Gastroesophageal sphincter (tissue), 4 donors: ENCODE measurements at regions not wholly inside any gene's neighbourhood (a gene's known extent, or its start where the extent isn't known, plus 50 kb on each side); places are given as distances from the start of the nearest gene placed in this dataset.

ENCODE experiments used
- ATAC-seq: fragments of 150-250 bp; one replicate; pipeline ENCODE4 v1.9.1; 2016; ENCODE audit warnings: mild to moderate bottlenecking, moderate library complexity
- H3K27ac ChIP-seq, 4 donors: fragments of 200-600 bp; sonication (generic) in 3 of 4; 1 replicate in 3 of 4; 2 replicates in 1 of 4; pipeline ENCODE4 v1.5.1; 2016 to 2019
- H3K27me3 ChIP-seq: fragments of 200-600 bp; sonication (generic); one replicate; pipeline ENCODE4 v1.5.1; 2019
- H3K36me3 ChIP-seq, 2 donors: fragments of 200-600 bp; sonication (generic); one replicate each; pipeline ENCODE4 v1.5.1; 2019; ENCODE audit warnings: control low read depth in 1 of 2
- H3K4me1 ChIP-seq, 3 donors: fragments of 200-600 bp; sonication (generic); 1 replicate in 2 of 3; 2 replicates in 1 of 3; pipeline ENCODE4 v1.5.1; 2016 to 2019; ENCODE audit warnings: control low read depth in 2 of 3
- H3K4me3 ChIP-seq, 2 donors: fragments of 200-600 bp; sonication (generic); one replicate each; pipeline ENCODE4 v1.5.1; 2019; ENCODE audit warnings: mild to moderate bottlenecking in 1 of 2, moderate library complexity in 1 of 2
- H3K9me3 ChIP-seq, 3 donors: fragments of 200-600 bp; sonication (generic); one replicate each; pipeline ENCODE4 v1.5.1; 2017 to 2019; ENCODE audit warnings: control low read depth in 2 of 3
- EP300 ChIP-seq: sonication (generic); formaldehyde crosslinking; IDR thresholded peaks from one replicate; pipeline ENCODE4 v1.6.1; 2017; ENCODE audit warnings: antibody characterized with exemption, mild to moderate bottlenecking
- POLR2A ChIP-seq, 2 donors: fragments of 450-650 bp; IDR thresholded peaks; one replicate each; pipeline ENCODE4 v1.6.1; 2017; ENCODE audit warnings: antibody characterized with exemption in 2 of 2, mild to moderate bottlenecking in 2 of 2, moderate library complexity in 1 of 2
- POLR2AphosphoS5 ChIP-seq: sonication (generic); formaldehyde crosslinking; IDR thresholded peaks from one replicate; pipeline ENCODE4 v1.6.1; 2017; ENCODE audit warnings: antibody characterized with exemption
- WGBS, 2 donors: methylation state at CpG; one replicate each; pipeline ENCODE4 v1.1.5; 2018; ENCODE audit warnings: low coverage in 1 of 2; 5-methylcytosine and 5-hydroxymethylcytosine counted together
- TF ChIP-seq, protein P1 (sequence below), 4 experiments: fragments of 200-600 bp in 2 of 4; fragments of 450-650 bp in 2 of 4; sonication (generic) in 1 of 4; IDR thresholded peaks; one replicate each; pipeline ENCODE4 v1.5.1; 2017 to 2019; ENCODE audit warnings: antibody characterized with exemption in 4 of 4, mild to moderate bottlenecking in 2 of 4, moderate library complexity in 2 of 4

DNA sequence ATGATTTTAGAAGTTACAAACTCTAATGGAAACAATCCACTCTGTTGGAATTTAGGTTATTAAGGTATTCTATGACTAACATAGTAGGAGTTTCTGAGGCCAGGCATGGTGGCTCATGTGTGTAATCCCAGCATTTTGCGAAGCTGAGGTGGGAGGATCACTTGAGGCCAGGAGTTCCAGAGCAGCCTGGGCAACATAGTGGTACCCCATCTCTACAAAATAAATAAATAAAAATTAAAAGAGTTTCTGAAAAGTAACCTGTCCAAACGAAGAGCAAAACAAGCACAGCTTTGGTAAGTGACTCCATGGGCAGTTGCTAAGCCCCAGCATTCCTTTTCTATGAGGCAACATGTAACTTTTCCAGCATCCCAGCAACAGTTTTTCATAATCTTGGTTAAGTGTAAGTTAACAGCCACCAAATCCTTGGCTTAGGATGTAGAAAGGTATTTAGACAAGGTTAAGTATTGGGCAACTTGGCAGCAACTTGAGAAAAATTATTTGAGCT, 86.3 kb downstream of the SOX4 start:
- Histone ChIP-seq H3K4me3 (no peak overlapping the region), H3K9me3 (no peaks in the 10 kb centered on the region), H3K36me3 (peaks cover 0 to 4% of the 10 kb centered on the region in 2 donors), H3K27ac (peak overlapping the region; percentile 31 to 78 (median 62)), H3K4me1 (peaks cover 0 to 12% (median 0%) of the 10 kb centered on the region in 3 donors), H3K27me3 (no peaks in the 10 kb centered on the region)
- peak; percentile 90 for ATAC-seq
- TF ChIP-seq POLR2AphosphoS5 (peak; percentile 52), EP300 (no peak)
- 8 to 49% methylated on average over 1 to 2 of the region's 2 CpGs for whole genome bisulfite sequencing, 2 donors

DNA sequence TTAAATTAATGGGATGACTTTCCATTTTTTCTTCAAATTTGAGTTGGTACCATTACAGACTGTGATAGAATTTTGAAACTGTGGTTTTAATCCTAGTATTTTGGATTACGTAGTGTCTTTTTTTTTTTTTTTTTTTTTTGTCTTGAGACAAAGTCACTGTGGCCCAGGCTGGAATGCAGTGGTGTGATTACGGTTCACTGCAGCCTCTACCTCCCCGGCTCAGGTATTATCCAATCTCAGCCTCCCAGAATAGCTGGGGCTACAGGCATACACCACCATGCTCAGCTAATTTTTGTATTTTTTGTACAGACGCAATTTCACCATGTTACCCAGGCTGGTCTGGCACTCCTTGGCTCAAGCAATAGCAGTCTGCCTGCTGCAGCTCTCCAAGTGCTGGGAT, 87.1 kb downstream of the SOX4 start:
- no peak for ATAC-seq
- H3K36me3 ChIP-seq, result peaks cover 0 to 4% of the 10 kb centered on the region in 2 donors
- H3K27me3 ChIP-seq, result no peaks in the 10 kb centered on the region
- no peak for TF ChIP-seq EP300
- TF ChIP-seq, protein P1, sequence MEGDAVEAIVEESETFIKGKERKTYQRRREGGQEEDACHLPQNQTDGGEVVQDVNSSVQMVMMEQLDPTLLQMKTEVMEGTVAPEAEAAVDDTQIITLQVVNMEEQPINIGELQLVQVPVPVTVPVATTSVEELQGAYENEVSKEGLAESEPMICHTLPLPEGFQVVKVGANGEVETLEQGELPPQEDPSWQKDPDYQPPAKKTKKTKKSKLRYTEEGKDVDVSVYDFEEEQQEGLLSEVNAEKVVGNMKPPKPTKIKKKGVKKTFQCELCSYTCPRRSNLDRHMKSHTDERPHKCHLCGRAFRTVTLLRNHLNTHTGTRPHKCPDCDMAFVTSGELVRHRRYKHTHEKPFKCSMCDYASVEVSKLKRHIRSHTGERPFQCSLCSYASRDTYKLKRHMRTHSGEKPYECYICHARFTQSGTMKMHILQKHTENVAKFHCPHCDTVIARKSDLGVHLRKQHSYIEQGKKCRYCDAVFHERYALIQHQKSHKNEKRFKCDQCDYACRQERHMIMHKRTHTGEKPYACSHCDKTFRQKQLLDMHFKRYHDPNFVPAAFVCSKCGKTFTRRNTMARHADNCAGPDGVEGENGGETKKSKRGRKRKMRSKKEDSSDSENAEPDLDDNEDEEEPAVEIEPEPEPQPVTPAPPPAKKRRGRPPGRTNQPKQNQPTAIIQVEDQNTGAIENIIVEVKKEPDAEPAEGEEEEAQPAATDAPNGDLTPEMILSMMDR (IDR thresholded peaks at IDR 0.05), result no peak
- TF ChIP-seq POLR2AphosphoS5, result no peak
- no peak for TF ChIP-seq POLR2A (IDR thresholded peaks at IDR 0.05)
- WGBS, 2 donors, result 83 to 90% methylated on average over 2 to 4 of the region's 4 CpGs
- no peaks in the 10 kb centered on the region for H3K9me3 ChIP-seq
- peaks cover 0 to 16% (median 0%) of the 10 kb centered on the region in 3 donors for H3K4me1 ChIP-seq
- H3K27ac ChIP-seq, result peak overlapping the region in 1 of 4 donors; percentile 78
- H3K4me3 ChIP-seq, result no peak overlapping the region

DNA sequence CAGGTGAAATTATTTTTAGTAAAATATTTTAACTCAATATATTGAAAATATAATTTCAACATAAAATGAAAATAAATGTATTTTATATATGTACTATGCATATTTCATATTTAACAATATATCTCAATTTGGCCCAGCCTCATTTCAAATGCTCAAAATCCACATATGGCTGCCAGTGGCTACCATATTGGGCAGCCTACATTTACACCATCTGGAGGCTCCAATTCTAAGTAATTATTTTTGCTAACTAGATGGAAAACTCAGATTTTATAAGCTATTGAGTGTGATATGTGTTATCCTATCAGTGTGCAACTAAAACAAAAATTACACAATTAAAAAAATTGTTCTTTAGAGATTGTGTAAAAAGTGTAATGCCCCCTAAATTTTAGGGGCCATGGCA, 96.9 kb downstream of the SOX4 start:
- peaks cover 0 to 9% (median 0%) of the 10 kb centered on the region in 3 donors for H3K9me3 ChIP-seq
- H3K4me1 ChIP-seq, result peaks cover 0 to 10% (median 0%) of the 10 kb centered on the region in 3 donors
- H3K36me3 ChIP-seq, result no peaks in the 10 kb centered on the region
- no peak overlapping the region for H3K4me3 ChIP-seq
- no peak for ATAC-seq
- no peak overlapping the region for H3K27ac ChIP-seq
- TF ChIP-seq POLR2A (IDR thresholded peaks at IDR 0.05), result no peak
- TF ChIP-seq EP300, result no peak
- TF ChIP-seq POLR2AphosphoS5, result no peak
- TF ChIP-seq, protein P1 (IDR thresholded peaks at IDR 0.05), result no peak
- H3K27me3 ChIP-seq, result no peaks in the 10 kb centered on the region

DNA sequence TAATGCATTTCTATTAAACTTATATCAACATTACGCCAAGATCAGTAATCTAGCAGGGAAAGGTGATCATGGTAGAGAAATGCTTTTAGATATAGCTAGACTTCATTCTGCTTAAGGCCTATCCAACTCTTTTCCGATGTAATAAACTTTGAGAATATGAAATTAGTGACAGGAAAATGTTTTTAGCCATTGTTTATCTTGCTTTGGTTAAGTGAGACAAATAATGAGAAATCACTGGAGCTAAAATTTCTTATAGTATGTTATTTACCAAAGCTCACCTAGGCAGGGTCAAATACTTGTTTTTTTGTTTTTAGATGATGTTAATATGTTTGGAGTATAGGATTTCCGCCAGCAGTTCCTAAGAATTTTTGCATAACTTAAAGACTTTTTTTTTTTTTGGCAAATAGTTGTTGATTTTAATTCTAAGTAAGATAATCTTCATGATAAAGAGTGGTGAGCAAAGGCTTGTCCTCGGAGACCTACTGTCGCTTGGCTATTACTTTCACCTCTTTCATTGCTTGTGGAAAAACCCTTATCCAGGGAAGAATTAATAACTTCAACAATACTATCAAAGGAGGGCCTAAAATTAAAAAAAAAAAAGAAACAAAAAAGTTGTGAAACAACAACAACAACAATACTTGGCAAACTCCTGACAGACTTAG, 98.3 kb downstream of the SOX4 start:
- H3K4me3 ChIP-seq, result no peak overlapping the region
- whole genome bisulfite sequencing, 2 donors, result 85 to 88% methylated on average over 5 of the region's 5 CpGs
- ATAC-seq, result no peak
- no peaks in the 10 kb centered on the region for H3K27me3 ChIP-seq
- H3K4me1 ChIP-seq, result peaks cover 0 to 2% (median 0%) of the 10 kb centered on the region in 3 donors
- no peak for TF ChIP-seq POLR2AphosphoS5
- TF ChIP-seq, protein P1 (IDR thresholded peaks at IDR 0.05), result no peak
- no peak for TF ChIP-seq EP300
- no peak for TF ChIP-seq POLR2A (IDR thresholded peaks at IDR 0.05)
- H3K36me3 ChIP-seq, result no peaks in the 10 kb centered on the region
- peaks cover 0 to 9% (median 0%) of the 10 kb centered on the region in 3 donors for H3K9me3 ChIP-seq
- H3K27ac ChIP-seq, result no peak overlapping the region

DNA sequence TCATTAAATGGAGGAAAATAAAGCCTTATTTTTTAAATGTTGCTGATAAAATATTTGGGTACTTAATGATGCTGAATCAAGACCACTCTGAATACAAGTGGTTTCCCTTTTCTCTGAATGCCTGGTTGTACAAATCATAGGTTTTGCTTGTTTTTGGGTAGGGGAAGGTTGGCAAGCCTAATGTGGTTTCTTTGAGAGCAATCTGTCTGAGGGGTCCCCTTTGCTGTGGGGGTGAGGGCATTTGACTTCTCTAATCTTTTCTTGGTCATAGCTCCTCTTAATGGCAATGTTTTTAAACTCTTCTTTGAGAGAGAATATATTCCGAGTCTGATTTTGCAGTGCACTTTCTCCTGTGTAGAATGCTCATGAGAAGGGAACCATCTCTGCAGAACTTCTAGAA, 99.2 kb downstream of the SOX4 start:
- WGBS, 2 donors, result 60 to 80% methylated on average over 1 of the region's 1 CpG
- H3K27me3 ChIP-seq, result no peaks in the 10 kb centered on the region

More for the DNA sequence above, 99.2 kb downstream of the SOX4 start:
- no peak for ATAC-seq
- Histone ChIP-seq H3K4me3 (no peak overlapping the region), H3K27ac (no peak overlapping the region), H3K4me1 (no peaks in the 10 kb centered on the region), H3K9me3 (peaks cover 0 to 7% (median 0%) of the 10 kb centered on the region in 3 donors), H3K36me3 (no peaks in the 10 kb centered on the region)
- TF ChIP-seq, protein P1 (IDR thresholded peaks at IDR 0.05), result no peak
- no peak for TF ChIP-seq POLR2AphosphoS5
- no peak for TF ChIP-seq POLR2A (IDR thresholded peaks at IDR 0.05)
- TF ChIP-seq EP300, result no peak
